ENCODE measurements at regions not wholly inside any gene's neighbourhood (a gene's known extent, or its start where the extent isn't known, plus 50 kb on each side); places are given as distances from the start of the nearest gene placed in this dataset.

GRCh38 chr1:221012120-221012519 lies 132.9 kb downstream of the HLX start:
- no peak for TF ChIP-seq CTCF (IDR thresholded peaks at IDR 0.05 in 4 of 5, conservative IDR thresholded peaks at IDR 0.05 in 1 of 5)
- TF ChIP-seq POLR2A (IDR thresholded peaks at IDR 0.05) = no peak
